Caco-2 (cell line): ENCODE measurements at regions not wholly inside any gene's neighbourhood (a gene's known extent, or its start where the extent isn't known, plus 50 kb on each side); places are given as distances from the start of the nearest gene placed in this dataset.

Experiments
- BruUV-seq: library from RNA; stranded (reverse); fragments of 400-500 nt; replicated peaks from 2 replicates; lab custom pipeline; 2021; lab: Mats Ljungman, UMichigan
- CTCF ChIA-PET: fragments of 300-600 bp; sonication (Branson Sonifier 250); formaldehyde crosslinking; loops from one replicate; lab custom pipeline; 2022; ENCODE audit warnings: antibody characterized with exemption; lab: Charles Lee
- POLR2A ChIA-PET: fragments of 300-600 bp; sonication (Branson Sonifier 250); formaldehyde crosslinking; loops from one replicate; lab custom pipeline; 2022; ENCODE audit warnings: antibody characterized with exemption; lab: Charles Lee
- DNase-seq, 2 experiments: peaks; one replicate each; pipeline versions ENCODE4 v3.0.0 to v3.0.0-alpha.2; 2020 to 2022
- H3K27me3 ChIP-seq: replicated peaks from 2 replicates; pipeline ENCODE4 v1.6.0; 2011; ENCODE audit warnings: low read length; ENCODE audit not compliant: control insufficient read depth, insufficient read depth
- H3K36me3 ChIP-seq: 2 replicates; pipeline ENCODE4 v1.5.1; 2011; ENCODE audit warnings: low read length; ENCODE audit not compliant: control insufficient read depth, insufficient read depth
- H3K4me1 ChIP-seq: fragments of 250-450 bp; sonication (Bioruptor Pico); 2 replicates; pipeline ENCODE4 v1.5.1; 2020; ENCODE audit warnings: mild to moderate bottlenecking
- H3K4me3 ChIP-seq: 2 replicates; pipeline ENCODE4 v1.5.1; 2011; ENCODE audit warnings: low read depth, mild to moderate bottlenecking, control low read depth, low read length
- H3K9me3 ChIP-seq: fragments of 250-450 bp; sonication (Bioruptor Pico); 2 replicates; pipeline ENCODE4 v1.5.1; 2020; ENCODE audit warnings: mild to moderate bottlenecking, moderate library complexity
- H3K27ac Mint-ChIP-seq: one replicate; pipeline ENCODE4 v1.8.0; 2022; ENCODE audit warnings: mixed read lengths; ENCODE audit not compliant: unreplicated experiment
- H3K27me3 Mint-ChIP-seq: one replicate; pipeline ENCODE4 v1.8.0; 2022; ENCODE audit warnings: mixed read lengths; ENCODE audit not compliant: insufficient read depth, unreplicated experiment
- H3K36me3 Mint-ChIP-seq: one replicate; pipeline ENCODE4 v1.8.0; 2022; ENCODE audit warnings: mild to moderate bottlenecking, mixed read lengths; ENCODE audit not compliant: insufficient read depth, unreplicated experiment
- H3K4me1 Mint-ChIP-seq: one replicate; pipeline ENCODE4 v1.8.0; 2022; ENCODE audit warnings: low read depth, mixed read lengths; ENCODE audit not compliant: unreplicated experiment
- H3K4me3 Mint-ChIP-seq: one replicate; pipeline ENCODE4 v1.8.0; 2022; ENCODE audit warnings: mild to moderate bottlenecking, moderate library complexity, mixed read lengths; ENCODE audit not compliant: unreplicated experiment
- H3K9me3 Mint-ChIP-seq: one replicate; pipeline ENCODE4 v1.8.0; 2022; ENCODE audit warnings: mixed read lengths; ENCODE audit not compliant: unreplicated experiment
- intact Hi-C: fragments of 100-400 bp; cut with micrococcal nuclease; formaldehyde crosslinking; loops from one replicate; pipeline ENCODE4 v1.10.0; 2022; ENCODE audit not compliant: unreplicated experiment
- TF ChIP-seq, protein P1 (sequence below), 2 experiments: fragments of 200-600 bp in 1 of 2; IDR thresholded peaks; 1 replicate in 1 of 2; 2 replicates in 1 of 2; pipeline versions ENCODE4 v1.5.1 to v1.8.0; 2011 to 2022; ENCODE audit warnings: antibody characterized with exemption in 1 of 2, control low read depth in 1 of 2, inconsistent platforms in 1 of 2, low read depth in 1 of 2, low read length in 1 of 2, mild to moderate bottlenecking in 1 of 2, moderate library complexity in 1 of 2; ENCODE audit not compliant: insufficient read depth in 1 of 2, severe bottlenecking in 1 of 2, unreplicated experiment in 1 of 2

DNA sequence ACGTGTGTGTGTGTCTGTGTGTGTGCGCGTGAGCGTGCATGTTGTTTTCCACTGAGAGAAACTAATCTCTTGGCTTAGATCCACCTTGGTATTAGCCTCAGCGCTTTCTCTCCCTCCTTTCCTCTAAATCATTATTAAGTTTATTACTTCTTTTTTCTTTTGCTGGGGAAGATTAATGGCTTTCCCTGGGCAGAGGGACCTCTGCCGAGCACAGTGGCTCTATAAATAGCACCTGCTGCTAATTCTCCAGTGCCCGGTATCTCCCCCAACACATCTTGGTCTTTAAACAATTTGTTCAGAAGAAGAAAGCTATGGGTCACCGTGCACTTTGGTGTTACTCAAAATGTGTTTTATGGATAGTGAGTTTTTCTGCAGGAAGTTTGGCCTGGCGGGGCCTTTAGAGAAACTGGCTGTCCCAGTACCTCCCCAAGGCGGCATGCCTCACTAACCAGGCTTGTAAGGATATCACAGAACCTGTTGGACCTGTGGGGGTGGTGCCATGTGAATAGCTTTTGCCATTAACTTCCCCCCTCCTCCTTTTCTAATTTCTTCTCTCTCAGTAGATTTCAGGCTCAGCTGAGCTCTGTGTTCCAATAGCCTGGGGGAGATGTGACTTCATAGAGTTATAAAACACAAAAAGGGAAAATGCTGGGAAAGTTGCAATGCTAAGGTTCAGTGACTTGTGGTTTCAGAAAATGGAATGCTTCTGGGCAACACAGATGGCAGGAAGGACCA, 70.1 kb upstream of the RAB11FIP2 start:
- TF ChIP-seq, protein P1, sequence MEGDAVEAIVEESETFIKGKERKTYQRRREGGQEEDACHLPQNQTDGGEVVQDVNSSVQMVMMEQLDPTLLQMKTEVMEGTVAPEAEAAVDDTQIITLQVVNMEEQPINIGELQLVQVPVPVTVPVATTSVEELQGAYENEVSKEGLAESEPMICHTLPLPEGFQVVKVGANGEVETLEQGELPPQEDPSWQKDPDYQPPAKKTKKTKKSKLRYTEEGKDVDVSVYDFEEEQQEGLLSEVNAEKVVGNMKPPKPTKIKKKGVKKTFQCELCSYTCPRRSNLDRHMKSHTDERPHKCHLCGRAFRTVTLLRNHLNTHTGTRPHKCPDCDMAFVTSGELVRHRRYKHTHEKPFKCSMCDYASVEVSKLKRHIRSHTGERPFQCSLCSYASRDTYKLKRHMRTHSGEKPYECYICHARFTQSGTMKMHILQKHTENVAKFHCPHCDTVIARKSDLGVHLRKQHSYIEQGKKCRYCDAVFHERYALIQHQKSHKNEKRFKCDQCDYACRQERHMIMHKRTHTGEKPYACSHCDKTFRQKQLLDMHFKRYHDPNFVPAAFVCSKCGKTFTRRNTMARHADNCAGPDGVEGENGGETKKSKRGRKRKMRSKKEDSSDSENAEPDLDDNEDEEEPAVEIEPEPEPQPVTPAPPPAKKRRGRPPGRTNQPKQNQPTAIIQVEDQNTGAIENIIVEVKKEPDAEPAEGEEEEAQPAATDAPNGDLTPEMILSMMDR (IDR thresholded peaks at IDR 0.05; ENCODE audit: insufficient read depth in 1 of 2, low read depth in 1 of 2, low read length in 1 of 2, severe bottlenecking in 1 of 2, unreplicated experiment in 1 of 2): no peak
- Mint-ChIP-seq H3K27me3 (no peaks in the 10 kb centered on the region), H3K4me1 (no peaks in the 10 kb centered on the region), H3K4me3 (no peak overlapping the region), H3K36me3 (no peaks in the 10 kb centered on the region), H3K9me3 (no peaks in the 10 kb centered on the region), H3K27ac (no peak overlapping the region)
- no peaks in the 10 kb centered on the region for H3K27me3 ChIP-seq
- H3K4me1 ChIP-seq: no peaks in the 10 kb centered on the region
- H3K36me3 ChIP-seq: no peaks in the 10 kb centered on the region
- no peak for DNase-seq
- POLR2A ChIA-PET: no interaction called here
- H3K9me3 ChIP-seq: no peaks in the 10 kb centered on the region
- BruUV-seq: no TSS peak
- H3K4me3 ChIP-seq: no peak overlapping the region
- intact Hi-C loops: no loop called here
- CTCF ChIA-PET: no interaction called here

DNA sequence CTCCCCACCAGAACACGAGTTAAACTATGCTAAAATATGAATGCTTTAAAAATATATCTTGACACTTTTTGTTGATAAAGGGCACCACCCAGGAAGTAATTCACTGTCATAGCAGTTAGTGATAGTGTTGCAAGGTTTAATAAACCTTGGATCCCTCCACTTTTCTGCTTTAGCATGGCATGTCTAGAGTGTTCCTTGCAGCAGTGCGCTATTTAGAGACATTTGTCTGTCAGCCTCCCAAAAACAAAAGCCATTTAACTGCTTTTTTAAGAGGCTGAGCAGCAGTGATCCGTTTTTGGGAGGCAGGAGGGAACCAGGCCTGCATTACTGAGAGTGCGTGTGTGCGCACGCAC, 69.6 kb upstream of the RAB11FIP2 start:
- CTCF ChIA-PET: no interaction called here
- no peak for DNase-seq
- POLR2A ChIA-PET: no interaction called here
- Mint-ChIP-seq H3K9me3 (no peaks in the 10 kb centered on the region), H3K27ac (no peak overlapping the region), H3K4me1 (no peaks in the 10 kb centered on the region), H3K27me3 (no peaks in the 10 kb centered on the region), H3K4me3 (no peak overlapping the region), H3K36me3 (no peaks in the 10 kb centered on the region)
- no peaks in the 10 kb centered on the region for H3K27me3 ChIP-seq
- no peaks in the 10 kb centered on the region for H3K4me1 ChIP-seq
- intact Hi-C loops: no loop called here
- TF ChIP-seq, protein P1 (IDR thresholded peaks at IDR 0.05; ENCODE audit: insufficient read depth in 1 of 2, low read depth in 1 of 2, low read length in 1 of 2, severe bottlenecking in 1 of 2, unreplicated experiment in 1 of 2): no peak
- H3K4me3 ChIP-seq: no peak overlapping the region
- H3K36me3 ChIP-seq: no peaks in the 10 kb centered on the region
- no peaks in the 10 kb centered on the region for H3K9me3 ChIP-seq
- BruUV-seq: no TSS peak

DNA sequence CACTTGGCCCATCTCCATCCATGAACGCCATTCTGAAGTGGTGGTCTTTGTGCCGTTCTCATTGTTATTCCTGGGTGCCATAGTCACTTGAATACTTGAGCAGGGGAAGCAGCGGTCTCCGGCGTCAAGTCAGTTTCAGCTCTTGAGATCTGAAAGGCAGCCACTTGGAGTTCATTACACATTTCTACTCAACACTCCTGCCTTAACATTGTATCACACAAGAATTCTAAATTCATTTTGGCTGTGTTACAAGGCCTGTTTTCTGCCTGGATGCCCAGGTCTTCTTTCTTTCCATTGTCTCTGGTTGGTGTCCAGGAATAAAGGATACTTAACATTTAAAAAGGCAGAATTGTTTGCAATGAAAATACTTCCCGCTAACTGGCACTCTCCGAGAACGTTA, 69.0 kb upstream of the RAB11FIP2 start:
- no peak overlapping the region for H3K4me3 ChIP-seq
- no peaks in the 10 kb centered on the region for H3K27me3 Mint-ChIP-seq
- no peaks in the 10 kb centered on the region for H3K9me3 ChIP-seq
- intact Hi-C loops: no loop called here
- DNase-seq: no peak
- H3K4me1 ChIP-seq: no peaks in the 10 kb centered on the region
- ChIA-PET POLR2A (no interaction called here), CTCF (no interaction called here)
- H3K36me3 Mint-ChIP-seq: no peaks in the 10 kb centered on the region
- H3K27me3 ChIP-seq: no peaks in the 10 kb centered on the region
- H3K4me3 Mint-ChIP-seq: no peak overlapping the region
- H3K27ac Mint-ChIP-seq: no peak overlapping the region
- H3K9me3 Mint-ChIP-seq: no peaks in the 10 kb centered on the region
- BruUV-seq: no TSS peak
- TF ChIP-seq, protein P1 (IDR thresholded peaks at IDR 0.05; ENCODE audit: insufficient read depth in 1 of 2, low read depth in 1 of 2, low read length in 1 of 2, severe bottlenecking in 1 of 2, unreplicated experiment in 1 of 2): no peak
- H3K36me3 ChIP-seq: no peaks in the 10 kb centered on the region
- H3K4me1 Mint-ChIP-seq: no peaks in the 10 kb centered on the region
